SH-SY5Y (cell line): ENCODE measurements at regions not wholly inside any gene's neighbourhood (a gene's known extent, or its start where the extent isn't known, plus 50 kb on each side); places are given as distances from the start of the nearest gene placed in this dataset.

Experiments used
- GATA2 ChIP-seq: IDR thresholded peaks from 2 replicates; pipeline ENCODE4 v1.6.1; 2011; ENCODE audit warnings: mild to moderate bottlenecking, low read depth, low read length
- GATA3 ChIP-seq: IDR thresholded peaks from 2 replicates; pipeline ENCODE4 v1.6.1; 2011; ENCODE audit warnings: low read depth, mild to moderate bottlenecking, low read length, moderate library complexity

DNA sequence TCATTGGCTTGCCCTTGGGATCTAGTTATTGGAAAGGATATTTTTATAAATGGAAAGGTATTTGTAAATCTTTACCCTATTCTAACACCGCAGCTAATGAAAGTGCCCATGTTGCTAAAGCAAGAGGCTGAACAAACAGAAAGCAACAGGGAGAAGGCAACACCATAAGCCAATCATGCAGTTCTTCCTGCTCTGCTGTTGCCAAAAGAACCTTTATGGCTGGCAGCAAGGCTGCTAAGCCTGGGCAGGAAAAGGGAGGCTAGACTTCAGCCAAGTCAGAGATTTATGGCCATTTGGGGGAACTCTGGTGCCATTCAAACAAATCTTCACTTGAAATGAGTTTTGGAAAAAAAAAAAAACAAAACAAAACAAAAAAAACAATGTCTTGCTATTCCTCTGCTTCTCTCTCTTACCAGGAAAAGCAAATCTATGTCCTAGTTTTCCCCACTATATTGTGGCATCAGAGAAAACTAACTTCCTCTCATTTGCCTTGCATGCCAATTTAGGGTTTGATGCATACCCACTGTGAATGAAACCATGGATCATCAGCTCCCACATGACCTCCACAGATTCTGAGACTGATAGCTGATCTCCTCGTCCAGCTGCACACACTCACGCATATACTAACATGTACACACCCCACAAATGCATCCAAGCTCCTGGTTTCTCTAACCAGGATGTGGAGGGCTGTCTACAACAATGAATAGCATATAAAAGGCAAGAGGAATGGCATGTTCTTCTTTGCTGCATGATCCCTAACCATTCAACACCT lies 179.3 kb downstream of the C1D start:
- TF ChIP-seq GATA2 = no peak
- TF ChIP-seq GATA3 = no peak
